Putamen (tissue), 1 donor: ENCODE measurements at regions not wholly inside any gene's neighbourhood (a gene's known extent, or its start where the extent isn't known, plus 50 kb on each side); places are given as distances from the start of the nearest gene placed in this dataset.

Experiments
- DNase-seq: peaks from one replicate; pipeline ENCODE4 v3.0.0-alpha.2; 2016; ENCODE audit warnings: low spot score

- no peak for DNase-seq
These were observed 49.9 kb upstream of the CPSF6 start for GRCh38 chr12:69189378-69189978.
